Parathyroid adenoma (tissue), 2 donors: ENCODE measurements at regions not wholly inside any gene's neighbourhood (a gene's known extent, or its start where the extent isn't known, plus 50 kb on each side); places are given as distances from the start of the nearest gene placed in this dataset.

Experiments
- H2AFZ ChIP-seq: fragments of 300-600 bp; sonication (generic); one replicate; pipeline ENCODE4 v1.7.0; 2017; ENCODE audit warnings: antibody characterized with exemption, mild to moderate bottlenecking
- H3K27ac ChIP-seq: fragments of 300-600 bp; sonication (generic); one replicate; pipeline ENCODE4 v1.7.0; 2017
- H3K27me3 ChIP-seq: fragments of 300-600 bp; sonication (generic); one replicate; pipeline ENCODE4 v1.7.0; 2017; ENCODE audit warnings: low read length; ENCODE audit not compliant: control insufficient read depth, insufficient read depth
- H3K36me3 ChIP-seq: fragments of 300-600 bp; sonication (generic); one replicate; pipeline ENCODE4 v1.7.0; 2017; ENCODE audit warnings: low read length; ENCODE audit not compliant: control insufficient read depth, insufficient read depth
- H3K4me1 ChIP-seq: fragments of 300-600 bp; sonication (generic); one replicate; pipeline ENCODE4 v1.7.0; 2017; ENCODE audit warnings: control low read depth
- H3K4me2 ChIP-seq: fragments of 300-600 bp; sonication (generic); one replicate; pipeline ENCODE4 v1.7.0; 2017; ENCODE audit warnings: low read length
- H3K4me3 ChIP-seq: fragments of 300-600 bp; sonication (generic); one replicate; pipeline ENCODE4 v1.7.0; 2017; ENCODE audit warnings: low read depth, low read length
- H3K79me2 ChIP-seq: fragments of 300-600 bp; sonication (generic); one replicate; pipeline ENCODE4 v1.7.0; 2017; ENCODE audit warnings: control low read depth
- H3K9ac ChIP-seq: fragments of 300-600 bp; sonication (generic); one replicate; pipeline ENCODE4 v1.7.0; 2017; ENCODE audit warnings: mild to moderate bottlenecking
- H3K9me3 ChIP-seq: fragments of 300-600 bp; sonication (generic); one replicate; pipeline ENCODE4 v1.7.0; 2017; ENCODE audit warnings: low read length; ENCODE audit not compliant: control insufficient read depth
- TF ChIP-seq, protein P1 (sequence below): fragments of 300-600 bp; sonication (generic); IDR thresholded peaks from one replicate; pipeline ENCODE4 v1.7.0; 2017; ENCODE audit warnings: antibody characterized with exemption, mild to moderate bottlenecking
- donor health status: primary hyperparathyroidism.

DNA sequence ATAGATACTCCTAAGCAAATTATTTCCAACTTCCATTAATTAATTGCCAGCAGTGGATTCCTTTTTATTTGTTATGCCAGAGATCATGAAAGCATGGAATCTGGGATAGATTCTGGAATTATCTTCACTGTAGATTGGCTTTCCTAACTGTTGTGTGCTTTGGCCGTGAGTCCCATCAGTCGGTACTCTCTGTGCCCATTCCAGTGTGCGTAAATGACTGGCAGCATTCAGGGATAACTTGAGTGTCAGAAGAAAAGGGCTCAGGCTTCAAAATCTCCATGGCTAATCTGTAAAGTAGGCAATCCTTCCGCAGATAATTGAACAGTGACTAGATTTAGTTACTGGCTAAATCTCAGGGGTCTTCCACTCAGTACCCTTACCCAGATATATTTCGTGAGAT lies 76.8 kb upstream of the TMEM164 start:
- Histone ChIP-seq H3K9me3 (no peaks in the 10 kb centered on the region), H3K4me1 (peaks cover 19% of the 10 kb centered on the region), H3K9ac (no peak overlapping the region), H2AFZ (peak overlapping the region; percentile 64), H3K79me2 (no peaks in the 10 kb centered on the region), H3K36me3 (no peaks in the 10 kb centered on the region), H3K4me2 (no peak overlapping the region), H3K27me3 (no peaks in the 10 kb centered on the region), H3K4me3 (no peak overlapping the region), H3K27ac (peak overlapping the region; percentile 82)
- TF ChIP-seq, protein P1, sequence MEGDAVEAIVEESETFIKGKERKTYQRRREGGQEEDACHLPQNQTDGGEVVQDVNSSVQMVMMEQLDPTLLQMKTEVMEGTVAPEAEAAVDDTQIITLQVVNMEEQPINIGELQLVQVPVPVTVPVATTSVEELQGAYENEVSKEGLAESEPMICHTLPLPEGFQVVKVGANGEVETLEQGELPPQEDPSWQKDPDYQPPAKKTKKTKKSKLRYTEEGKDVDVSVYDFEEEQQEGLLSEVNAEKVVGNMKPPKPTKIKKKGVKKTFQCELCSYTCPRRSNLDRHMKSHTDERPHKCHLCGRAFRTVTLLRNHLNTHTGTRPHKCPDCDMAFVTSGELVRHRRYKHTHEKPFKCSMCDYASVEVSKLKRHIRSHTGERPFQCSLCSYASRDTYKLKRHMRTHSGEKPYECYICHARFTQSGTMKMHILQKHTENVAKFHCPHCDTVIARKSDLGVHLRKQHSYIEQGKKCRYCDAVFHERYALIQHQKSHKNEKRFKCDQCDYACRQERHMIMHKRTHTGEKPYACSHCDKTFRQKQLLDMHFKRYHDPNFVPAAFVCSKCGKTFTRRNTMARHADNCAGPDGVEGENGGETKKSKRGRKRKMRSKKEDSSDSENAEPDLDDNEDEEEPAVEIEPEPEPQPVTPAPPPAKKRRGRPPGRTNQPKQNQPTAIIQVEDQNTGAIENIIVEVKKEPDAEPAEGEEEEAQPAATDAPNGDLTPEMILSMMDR = no peak

DNA sequence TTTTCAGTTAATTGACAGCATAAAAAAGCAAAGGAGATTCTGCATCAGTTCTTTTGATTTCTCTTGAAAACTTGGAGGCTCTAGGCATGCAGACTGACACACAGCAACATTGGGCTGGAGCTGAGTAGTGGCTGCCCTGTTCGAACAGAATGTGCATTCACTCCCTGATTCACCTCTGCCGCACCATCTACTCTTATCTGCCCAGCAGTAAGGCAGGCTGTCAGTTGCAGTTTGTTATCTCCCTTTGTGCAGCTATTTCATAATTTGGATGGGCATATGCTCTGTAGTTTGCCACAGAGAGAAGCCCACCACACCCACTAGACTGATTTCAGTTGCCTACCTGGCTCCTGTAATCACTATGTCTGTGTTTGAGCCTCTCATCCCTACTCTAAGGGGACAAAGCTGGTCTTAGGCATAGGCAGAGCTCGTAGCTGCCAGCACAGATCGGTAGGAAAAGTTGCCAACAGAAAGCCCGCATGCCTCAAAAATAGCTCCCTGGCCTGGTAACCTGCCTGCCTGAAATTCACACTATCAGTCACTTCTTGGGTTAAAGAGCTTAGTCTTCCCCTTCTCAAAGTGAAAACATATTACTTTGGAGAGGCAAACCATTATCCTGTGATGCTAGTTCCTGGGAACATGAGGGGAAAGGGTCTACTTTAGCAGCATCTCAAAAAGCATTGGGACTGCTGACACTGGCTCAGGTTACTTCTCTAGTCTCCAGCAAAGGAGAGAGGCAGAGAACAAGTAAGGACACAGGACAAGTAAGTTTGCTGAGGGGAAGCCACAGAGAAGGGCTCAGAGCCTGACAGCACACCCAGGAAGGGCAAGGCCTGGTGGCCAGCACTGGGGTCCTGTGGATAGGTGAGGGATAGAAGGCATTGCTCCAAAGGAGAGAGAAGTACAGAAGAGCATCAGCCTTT lies 75.9 kb upstream of the TMEM164 start:
- no peak overlapping the region for H3K4me3 ChIP-seq
- no peaks in the 10 kb centered on the region for H3K27me3 ChIP-seq
- no peak overlapping the region for H3K9ac ChIP-seq
- TF ChIP-seq, protein P1 = no peak
- H3K27ac ChIP-seq = peak overlapping the region; percentile 82
- H3K4me1 ChIP-seq = peaks cover 19% of the 10 kb centered on the region
- peak overlapping the region; percentile 64 for H2AFZ ChIP-seq
- H3K9me3 ChIP-seq = no peaks in the 10 kb centered on the region
- H3K36me3 ChIP-seq = no peaks in the 10 kb centered on the region
- H3K4me2 ChIP-seq = no peak overlapping the region
- no peaks in the 10 kb centered on the region for H3K79me2 ChIP-seq

DNA sequence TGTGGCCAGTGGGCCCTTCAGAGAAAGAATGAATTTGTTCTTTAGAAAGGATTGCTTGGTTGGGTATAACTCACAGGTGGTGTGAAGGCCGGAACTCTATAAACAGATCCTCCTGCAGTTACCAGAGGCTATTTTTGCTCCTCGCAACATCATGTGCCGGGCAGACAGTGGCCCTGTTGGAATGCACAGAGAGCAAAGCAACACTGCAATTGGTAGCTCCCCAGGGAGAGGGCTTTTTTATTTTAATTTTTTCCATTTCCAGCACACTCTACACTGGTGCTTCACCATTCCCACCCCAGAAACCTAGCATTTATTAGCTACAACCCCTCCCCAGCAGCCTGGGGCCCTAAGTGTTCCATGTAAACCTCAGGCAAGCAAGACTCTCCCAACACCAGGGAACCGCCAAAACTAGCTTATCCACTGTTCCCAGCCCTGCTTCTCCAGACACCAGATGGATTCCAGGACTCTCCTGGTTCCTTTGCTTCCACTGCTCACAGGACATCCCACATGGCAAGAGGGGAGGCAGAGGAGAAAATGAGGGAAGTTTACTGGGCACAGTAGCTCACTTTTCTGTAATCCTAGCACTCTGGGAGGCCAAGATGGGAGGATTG lies 75.1 kb upstream of the TMEM164 start:
- Histone ChIP-seq H3K4me2 (no peak overlapping the region), H3K79me2 (no peaks in the 10 kb centered on the region), H3K9me3 (no peaks in the 10 kb centered on the region), H3K27me3 (no peaks in the 10 kb centered on the region), H3K27ac (peak overlapping the region; percentile 82), H2AFZ (peak overlapping the region; percentile 64), H3K9ac (no peak overlapping the region), H3K36me3 (no peaks in the 10 kb centered on the region), H3K4me1 (peaks cover 19% of the 10 kb centered on the region), H3K4me3 (no peak overlapping the region)
- TF ChIP-seq, protein P1 = no peak

DNA sequence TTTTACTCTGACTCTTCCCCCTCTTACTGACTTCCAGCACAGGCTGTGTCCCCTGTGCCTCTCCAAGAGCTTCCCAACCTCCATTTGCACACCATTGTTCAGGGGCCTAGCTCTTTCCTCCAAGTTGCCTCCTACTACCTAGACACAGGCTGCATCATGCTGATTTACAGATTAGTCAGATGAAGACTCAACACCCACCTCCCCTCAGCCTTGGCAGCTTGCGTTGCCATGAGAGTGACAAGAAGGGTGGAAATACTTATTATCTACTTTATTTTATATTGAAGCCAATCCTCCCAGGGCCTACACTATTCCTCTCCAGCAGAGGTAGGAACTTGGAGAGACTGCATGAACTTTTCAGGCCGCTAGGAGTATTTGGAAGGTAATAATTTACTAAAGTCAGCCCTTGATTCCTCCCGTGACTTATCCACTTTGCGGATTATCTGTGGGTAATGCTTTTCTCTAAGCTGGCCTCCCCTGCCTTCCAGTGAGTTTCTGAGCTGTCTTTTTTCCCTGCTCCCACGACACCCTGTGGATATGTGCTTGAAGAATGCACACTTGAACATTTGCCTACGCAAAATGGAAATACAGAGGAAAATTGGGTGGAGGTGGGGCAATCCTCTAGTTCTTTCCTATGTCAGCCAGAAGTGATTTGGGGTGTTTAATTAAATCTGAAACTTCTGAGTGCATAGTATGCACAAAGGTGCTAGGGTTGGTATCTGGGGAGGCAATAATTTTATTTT lies 74.1 kb upstream of the TMEM164 start:
- no peaks in the 10 kb centered on the region for H3K27me3 ChIP-seq

More for the DNA sequence above, 74.1 kb upstream of the TMEM164 start:
- Histone ChIP-seq H3K4me1 (peaks cover 19% of the 10 kb centered on the region), H3K36me3 (no peaks in the 10 kb centered on the region), H3K27ac (no peak overlapping the region), H3K9me3 (no peaks in the 10 kb centered on the region), H3K9ac (no peak overlapping the region), H3K79me2 (no peaks in the 10 kb centered on the region), H2AFZ (no peak overlapping the region), H3K4me2 (no peak overlapping the region), H3K4me3 (no peak overlapping the region)
- TF ChIP-seq, protein P1 = no peak
